Chondrocyte (in vitro differentiated cells): ENCODE measurements at regions not wholly inside any gene's neighbourhood (a gene's known extent, or its start where the extent isn't known, plus 50 kb on each side); places are given as distances from the start of the nearest gene placed in this dataset.
"Not testable (repeated sequence)": the region's sequence is repeated elsewhere in the genome, so short reads cannot be mapped to it uniquely, and the experiment has no call there.

Source experiments
- DNase-seq: peaks from one replicate; pipeline ENCODE4 v3.0.0; 2021; ENCODE audit warnings: mixed read lengths, low spot score
- H3K27ac Mint-ChIP-seq: one replicate; pipeline ENCODE4 v1.8.0; 2021; ENCODE audit warnings: mild to moderate bottlenecking, moderate library complexity, mixed read lengths; ENCODE audit not compliant: unreplicated experiment
- H3K27me3 Mint-ChIP-seq: 2 replicates; pipeline ENCODE4 v1.8.0; 2021; ENCODE audit warnings: low read depth, mixed read lengths
- H3K36me3 Mint-ChIP-seq: 2 replicates; pipeline ENCODE4 v1.8.0; 2021; ENCODE audit warnings: low read depth, mixed read lengths
- H3K4me1 Mint-ChIP-seq: 2 replicates; pipeline ENCODE4 v1.8.0; 2021; ENCODE audit warnings: low read depth, mild to moderate bottlenecking, mixed read lengths
- H3K4me3 Mint-ChIP-seq: one replicate; pipeline ENCODE4 v1.8.0; 2021; ENCODE audit warnings: mild to moderate bottlenecking, moderate library complexity, mixed read lengths; ENCODE audit not compliant: unreplicated experiment
- H3K9me3 Mint-ChIP-seq: 2 replicates; pipeline ENCODE4 v1.8.0; 2021; ENCODE audit warnings: low read depth, mixed read lengths
- CTCF ChIP-seq: fragments of 200-600 bp; sonication (generic); IDR thresholded peaks from 2 replicates; pipeline ENCODE4 v1.5.0; 2021; ENCODE audit warnings: antibody characterized with exemption, mild to moderate bottlenecking, moderate library complexity

GRCh38 chr3:20975188-20975651 lies 775.8 kb downstream of the ZNF385D start:
- Mint-ChIP-seq H3K4me3 (no peak overlapping the region), H3K9me3 (no peaks in the 10 kb centered on the region), H3K27me3 (no peaks in the 10 kb centered on the region), H3K36me3 (no peaks in the 10 kb centered on the region), H3K27ac (no peak overlapping the region), H3K4me1 (no peaks in the 10 kb centered on the region)
- no peak for TF ChIP-seq CTCF
- DNase-seq = no peak

GRCh38 chr3:20974396-20974795 lies 776.6 kb downstream of the ZNF385D start:
- Mint-ChIP-seq H3K27ac (no peak overlapping the region), H3K4me1 (no peaks in the 10 kb centered on the region)

GRCh38 chr3:20970807-20971206 lies 780.2 kb downstream of the ZNF385D start:
- H3K27me3 Mint-ChIP-seq, H3K9me3 Mint-ChIP-seq, H3K4me1 Mint-ChIP-seq, H3K4me3 Mint-ChIP-seq, H3K27ac Mint-ChIP-seq, H3K36me3 Mint-ChIP-seq, DNase-seq: not testable (repeated sequence)

More at GRCh38 chr3:20974396-20974795, 776.6 kb downstream of the ZNF385D start:
- Mint-ChIP-seq H3K4me3 (no peak overlapping the region), H3K9me3 (no peaks in the 10 kb centered on the region), H3K27me3 (no peaks in the 10 kb centered on the region), H3K36me3 (no peaks in the 10 kb centered on the region)
- DNase-seq = no peak
- TF ChIP-seq CTCF = no peak

GRCh38 chr3:20967485-20967884 lies 781.5 kb upstream of the SGO1 start:
- not testable (repeated sequence) for H3K27me3 Mint-ChIP-seq, H3K36me3 Mint-ChIP-seq, DNase-seq, H3K9me3 Mint-ChIP-seq, H3K4me3 Mint-ChIP-seq, H3K27ac Mint-ChIP-seq, H3K4me1 Mint-ChIP-seq

- no peak for DNase-seq
- TF ChIP-seq CTCF = no peak
- H3K4me1 Mint-ChIP-seq = no peaks in the 10 kb centered on the region
- H3K9me3 Mint-ChIP-seq = no peaks in the 10 kb centered on the region
- no peaks in the 10 kb centered on the region for H3K27me3 Mint-ChIP-seq
- no peak overlapping the region for H3K27ac Mint-ChIP-seq
- H3K4me3 Mint-ChIP-seq = no peak overlapping the region
- no peaks in the 10 kb centered on the region for H3K36me3 Mint-ChIP-seq
Observed at GRCh38 chr3:20958161-20958560, 772.2 kb upstream of the SGO1 start.

- no peak for TF ChIP-seq CTCF
- no peaks in the 10 kb centered on the region for H3K36me3 Mint-ChIP-seq
- H3K27me3 Mint-ChIP-seq = no peaks in the 10 kb centered on the region
- peaks cover 12% of the 10 kb centered on the region for H3K9me3 Mint-ChIP-seq
- H3K4me3 Mint-ChIP-seq = no peak overlapping the region
- H3K27ac Mint-ChIP-seq = no peak overlapping the region
- no peaks in the 10 kb centered on the region for H3K4me1 Mint-ChIP-seq
- DNase-seq = no peak
Observed at GRCh38 chr3:20945892-20946291, 759.9 kb upstream of the SGO1 start.
